GM13976 (cell line): ENCODE measurements at regions not wholly inside any gene's neighbourhood (a gene's known extent, or its start where the extent isn't known, plus 50 kb on each side); places are given as distances from the start of the nearest gene placed in this dataset.

Experiments used
- DNase-seq: peaks from one replicate; pipeline ENCODE4 v3.0.0; 2012; ENCODE audit warnings: low spot score
- CTCF ChIP-seq: IDR thresholded peaks from 2 replicates; pipeline ENCODE4 v1.5.1; 2012; ENCODE audit warnings: borderline replicate concordance, mild to moderate bottlenecking; ENCODE audit not compliant: insufficient read depth; ENCODE audit errors: extremely low read depth, missing control alignments, control extremely low read depth
- in situ Hi-C: fragments of 300-500 bp; cut with MboI; formaldehyde crosslinking; loops from one replicate; pipeline ENCODE4 v1.12.0; 2022; ENCODE audit warnings: low sequenced_read_pairs, mixed read lengths, inconsistent platforms; ENCODE audit not compliant: unreplicated experiment

- in situ Hi-C loops = no loop called here
These were observed 140.3 kb downstream of the NMUR2 start for GRCh38 chr5:152264645-152265254.

GRCh38 chr5:152262667-152263066 is 142.4 kb downstream of the NMUR2 start:
- TF ChIP-seq CTCF = no peak
- in situ Hi-C loops = no loop called here
- DNase-seq = no peak

More at GRCh38 chr5:152264645-152265254, 140.3 kb downstream of the NMUR2 start:
- TF ChIP-seq CTCF = no peak
- DNase-seq = no peak

GRCh38 chr5:152260940-152261339 is 144.1 kb downstream of the NMUR2 start:
- no peak for TF ChIP-seq CTCF
- DNase-seq = no peak
- in situ Hi-C loops = no loop called here

GRCh38 chr5:152259702-152260101 is 145.4 kb downstream of the NMUR2 start:
- in situ Hi-C loops = no loop called here
- TF ChIP-seq CTCF = no peak
- DNase-seq = no peak

GRCh38 chr5:152256580-152256979 is 148.5 kb downstream of the NMUR2 start:
- TF ChIP-seq CTCF = no peak
- no peak for DNase-seq
- in situ Hi-C loops = no loop called here

- in situ Hi-C loops = no loop called here
- DNase-seq = no peak
- no peak for TF ChIP-seq CTCF
These were observed 149.7 kb downstream of the NMUR2 start for GRCh38 chr5:152255411-152255810.
